ENCODE measurements at regions not wholly inside any gene's neighbourhood (a gene's known extent, or its start where the extent isn't known, plus 50 kb on each side); places are given as distances from the start of the nearest gene placed in this dataset.
"Not testable (repeated sequence)": the region's sequence is repeated elsewhere in the genome, so short reads cannot be mapped to it uniquely, and the experiment has no call there.

DNA sequence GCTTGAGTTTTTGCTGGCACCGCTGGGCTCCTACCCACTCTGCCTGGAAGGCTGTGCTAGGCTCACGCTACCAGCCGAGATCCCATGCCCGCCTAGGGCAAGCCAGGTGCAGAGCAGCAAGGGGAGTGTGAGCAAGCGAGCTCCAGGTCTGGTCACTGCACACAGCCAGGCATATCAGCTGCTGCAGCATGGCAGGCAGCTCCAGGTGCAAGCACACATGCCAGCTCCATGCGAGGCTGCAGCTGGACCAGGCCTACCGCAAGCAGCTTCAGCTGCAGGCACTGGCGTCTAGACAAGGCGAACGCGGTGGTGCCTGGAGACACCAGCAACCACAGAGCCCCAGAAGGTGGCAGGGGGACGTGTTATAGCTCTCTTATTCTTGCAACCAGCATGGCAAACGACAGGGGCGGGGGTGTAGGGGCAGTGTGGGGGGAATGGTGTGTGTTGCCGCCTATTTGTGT lies 614.7 kb upstream of the EPHA5 start:
- H3K4me3 ChIP-seq: no peak overlapping the region
- TF ChIP-seq, protein P1, sequence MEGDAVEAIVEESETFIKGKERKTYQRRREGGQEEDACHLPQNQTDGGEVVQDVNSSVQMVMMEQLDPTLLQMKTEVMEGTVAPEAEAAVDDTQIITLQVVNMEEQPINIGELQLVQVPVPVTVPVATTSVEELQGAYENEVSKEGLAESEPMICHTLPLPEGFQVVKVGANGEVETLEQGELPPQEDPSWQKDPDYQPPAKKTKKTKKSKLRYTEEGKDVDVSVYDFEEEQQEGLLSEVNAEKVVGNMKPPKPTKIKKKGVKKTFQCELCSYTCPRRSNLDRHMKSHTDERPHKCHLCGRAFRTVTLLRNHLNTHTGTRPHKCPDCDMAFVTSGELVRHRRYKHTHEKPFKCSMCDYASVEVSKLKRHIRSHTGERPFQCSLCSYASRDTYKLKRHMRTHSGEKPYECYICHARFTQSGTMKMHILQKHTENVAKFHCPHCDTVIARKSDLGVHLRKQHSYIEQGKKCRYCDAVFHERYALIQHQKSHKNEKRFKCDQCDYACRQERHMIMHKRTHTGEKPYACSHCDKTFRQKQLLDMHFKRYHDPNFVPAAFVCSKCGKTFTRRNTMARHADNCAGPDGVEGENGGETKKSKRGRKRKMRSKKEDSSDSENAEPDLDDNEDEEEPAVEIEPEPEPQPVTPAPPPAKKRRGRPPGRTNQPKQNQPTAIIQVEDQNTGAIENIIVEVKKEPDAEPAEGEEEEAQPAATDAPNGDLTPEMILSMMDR (IDR thresholded peaks at IDR 0.05): no peak
- TF ChIP-seq POLR2AphosphoS5 (IDR thresholded peaks at IDR 0.05) (no peak), POLR2A (IDR thresholded peaks at IDR 0.05) (no peak)
- DNase-seq (ENCODE audit: low spot score in 2 of 2): no peak
- no peaks in the 10 kb centered on the region for H3K4me1 ChIP-seq
- intact Hi-C loops (cut with DNase I; ENCODE audit: low total_unique reads): no loop called here
- H3K36me3 ChIP-seq: no peaks in the 10 kb centered on the region
- H3K9me3 ChIP-seq: no peaks in the 10 kb centered on the region
- H3K27me3 ChIP-seq: no peaks in the 10 kb centered on the region
- no peak overlapping the region for H3K27ac ChIP-seq

DNA sequence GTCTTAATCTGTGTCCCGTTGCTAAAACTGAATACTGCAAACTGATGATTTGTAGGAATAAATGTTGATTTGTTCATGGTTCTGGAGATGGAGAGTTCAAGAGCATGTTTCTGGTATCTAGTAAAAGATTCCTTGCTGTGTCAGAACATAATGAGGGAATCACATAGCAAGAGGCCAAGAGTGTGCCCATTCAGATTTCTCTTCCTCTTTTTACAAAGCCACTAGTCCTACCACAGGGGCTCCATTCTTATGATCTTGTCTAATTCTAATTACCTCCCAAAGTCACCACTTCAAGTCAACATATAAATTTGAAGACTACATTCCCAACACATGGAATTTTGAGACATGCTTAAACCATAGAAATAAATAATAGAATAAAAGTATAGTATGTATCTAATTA lies 608.8 kb upstream of the EPHA5 start:
- no peak overlapping the region for H3K27ac ChIP-seq
- H3K36me3 ChIP-seq: no peaks in the 10 kb centered on the region
- no peaks in the 10 kb centered on the region for H3K4me1 ChIP-seq
- intact Hi-C loops (cut with DNase I; ENCODE audit: low total_unique reads): no loop called here
- no peak for DNase-seq (ENCODE audit: low spot score in 2 of 2)
- no peak overlapping the region for H3K4me3 ChIP-seq
- no peaks in the 10 kb centered on the region for H3K27me3 ChIP-seq
- no peaks in the 10 kb centered on the region for H3K9me3 ChIP-seq
- no peak for TF ChIP-seq POLR2AphosphoS5 (IDR thresholded peaks at IDR 0.05)
- TF ChIP-seq, protein P1 (IDR thresholded peaks at IDR 0.05): no peak
- TF ChIP-seq POLR2A (IDR thresholded peaks at IDR 0.05): no peak

DNA sequence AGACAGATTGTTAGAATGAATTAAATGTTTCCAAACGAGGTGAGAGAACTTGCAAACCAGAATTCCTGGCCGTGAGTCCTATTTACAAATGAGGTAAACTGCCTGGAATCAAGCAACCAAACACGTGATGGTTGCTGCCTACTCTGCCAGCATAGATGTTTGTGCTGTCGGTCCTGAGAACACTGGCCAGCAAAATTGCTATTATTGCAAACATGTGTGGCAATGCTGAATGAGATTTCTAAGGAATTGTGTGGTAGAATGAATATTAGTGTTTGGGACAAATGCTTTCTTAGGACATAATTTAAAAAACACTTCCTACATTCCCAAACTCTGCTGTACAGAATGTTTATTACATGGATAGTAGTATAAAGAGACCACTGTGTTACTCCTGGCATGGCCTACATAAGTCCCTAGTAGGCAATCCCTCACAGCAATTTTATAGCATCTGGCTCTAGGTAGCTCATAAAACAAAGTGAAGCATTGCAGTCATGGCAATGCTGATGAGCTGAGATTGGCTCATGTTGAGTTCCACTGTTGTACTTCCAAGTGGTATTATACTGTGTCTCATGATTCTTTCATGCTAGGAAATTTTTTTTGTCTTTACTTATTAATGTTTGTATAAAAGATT lies 605.2 kb upstream of the EPHA5 start:
- Histone ChIP-seq H3K36me3 (no peaks in the 10 kb centered on the region), H3K27ac (no peak overlapping the region), H3K4me3 (no peak overlapping the region), H3K4me1 (no peaks in the 10 kb centered on the region), H3K27me3 (no peaks in the 10 kb centered on the region), H3K9me3 (no peaks in the 10 kb centered on the region)
- TF ChIP-seq, protein P1 (IDR thresholded peaks at IDR 0.05): no peak
- TF ChIP-seq POLR2A (IDR thresholded peaks at IDR 0.05) (no peak), POLR2AphosphoS5 (IDR thresholded peaks at IDR 0.05) (no peak)
- intact Hi-C loops (cut with DNase I; ENCODE audit: low total_unique reads): no loop called here
- DNase-seq (ENCODE audit: low spot score in 2 of 2): no peak

DNA sequence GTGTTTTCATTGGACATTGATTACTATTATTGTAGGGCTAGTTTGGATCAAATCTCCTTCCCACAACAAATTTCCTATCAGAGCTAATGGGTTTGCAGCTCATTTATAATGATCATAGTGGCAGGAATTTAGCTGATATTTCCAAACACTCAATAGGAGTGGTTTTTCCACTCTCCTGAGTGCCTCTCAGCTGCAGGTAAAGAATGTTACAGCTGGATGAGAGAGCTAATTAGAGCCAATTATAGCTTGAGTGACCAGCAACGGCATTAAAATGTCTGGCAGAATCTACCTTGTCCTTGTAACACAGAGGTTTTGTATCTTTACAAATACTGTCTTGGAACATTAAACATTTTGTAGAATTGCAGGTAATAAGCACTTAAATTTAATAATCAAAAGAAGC lies 602.8 kb upstream of the EPHA5 start:
- no peak overlapping the region for H3K27ac ChIP-seq
- H3K27me3 ChIP-seq: no peaks in the 10 kb centered on the region
- TF ChIP-seq POLR2AphosphoS5 (IDR thresholded peaks at IDR 0.05): no peak
- no peak for TF ChIP-seq POLR2A (IDR thresholded peaks at IDR 0.05)
- TF ChIP-seq, protein P1 (IDR thresholded peaks at IDR 0.05): no peak
- no peak overlapping the region for H3K4me3 ChIP-seq
- no peaks in the 10 kb centered on the region for H3K36me3 ChIP-seq
- no peak for DNase-seq (ENCODE audit: low spot score in 2 of 2)
- H3K4me1 ChIP-seq: no peaks in the 10 kb centered on the region
- no peaks in the 10 kb centered on the region for H3K9me3 ChIP-seq
- intact Hi-C loops (cut with DNase I; ENCODE audit: low total_unique reads): no loop called here

DNA sequence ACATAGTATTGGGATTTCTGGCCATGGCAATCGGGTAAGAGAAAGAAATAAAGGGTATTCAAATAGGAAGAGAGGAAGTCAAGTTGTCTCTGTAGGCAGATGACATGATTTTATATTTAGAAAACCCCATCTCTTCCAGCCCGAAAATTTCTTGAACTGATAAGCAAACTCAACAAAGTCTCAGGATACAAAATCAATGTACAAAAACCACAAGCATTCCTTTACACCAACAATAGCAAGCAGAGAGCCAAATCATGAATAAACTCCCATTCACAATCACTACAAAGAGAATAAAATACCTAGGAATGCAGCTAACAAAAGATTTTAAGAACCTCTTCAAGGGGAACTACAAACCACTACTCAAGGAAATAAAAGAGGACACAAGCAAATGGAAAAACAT lies 600.1 kb upstream of the EPHA5 start:
- DNase-seq (ENCODE audit: low spot score in 2 of 2); H3K4me3 ChIP-seq; H3K4me1 ChIP-seq; H3K27ac ChIP-seq; H3K36me3 ChIP-seq; H3K27me3 ChIP-seq; intact Hi-C loops (cut with DNase I; ENCODE audit: low total_unique reads); H3K9me3 ChIP-seq: not testable (repeated sequence)

DNA sequence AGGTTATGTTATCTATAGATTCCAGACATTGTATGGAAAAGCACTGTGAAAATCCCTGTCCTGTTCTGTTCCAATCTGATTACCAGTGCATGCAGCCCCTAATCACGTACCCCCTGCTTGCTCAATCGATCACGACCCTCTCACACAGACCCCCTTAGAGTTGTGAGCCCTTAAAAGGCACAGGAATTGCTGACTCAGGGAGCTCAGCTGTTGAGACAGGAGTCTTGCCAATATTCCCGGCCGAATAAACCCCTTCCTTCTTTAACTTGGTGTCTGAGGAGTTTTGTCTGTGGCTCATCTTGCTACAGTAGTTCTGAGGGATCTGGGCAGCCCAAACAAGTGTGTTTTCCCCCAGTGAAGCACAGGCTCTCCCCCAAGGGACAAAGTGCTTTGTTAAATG lies 596.3 kb upstream of the EPHA5 start:
- H3K9me3 ChIP-seq; H3K36me3 ChIP-seq; intact Hi-C loops (cut with DNase I; ENCODE audit: low total_unique reads); H3K27ac ChIP-seq; H3K4me3 ChIP-seq; H3K27me3 ChIP-seq; H3K4me1 ChIP-seq; DNase-seq (ENCODE audit: low spot score in 2 of 2): not testable (repeated sequence)

Measured in breast epithelium (tissue), 4 donors.